Ovary (tissue), 7 donors: ENCODE measurements at regions not wholly inside any gene's neighbourhood (a gene's known extent, or its start where the extent isn't known, plus 50 kb on each side); places are given as distances from the start of the nearest gene placed in this dataset.

Experiments
- DNase-seq, 5 donors: peaks; one replicate each; pipeline ENCODE4 v3.0.0-alpha.2; 2019 to 2020
- H3K27ac ChIP-seq, 2 donors: fragments of 200-600 bp; one replicate each; pipeline versions ENCODE4 v1.5.1 to v1.8.0; 2019 to 2022
- H3K27me3 ChIP-seq: fragments of 200-600 bp; one replicate; pipeline ENCODE4 v1.8.0; 2022
- H3K36me3 ChIP-seq: fragments of 200-600 bp; sonication (generic); one replicate; pipeline ENCODE4 v1.5.1; 2019
- H3K4me1 ChIP-seq: one replicate; pipeline ENCODE4 v1.8.1; 2013; ENCODE audit warnings: mild to moderate bottlenecking, moderate library complexity; ENCODE audit not compliant: insufficient read depth
- H3K4me3 ChIP-seq: fragments of 200-600 bp; sonication (generic); one replicate; pipeline ENCODE4 v1.5.1; 2017
- H3K9me3 ChIP-seq, 2 donors: fragments of 200-600 bp in 1 of 2; sonication (generic) in 1 of 2; one replicate each; pipeline versions ENCODE4 v1.5.1 to v1.8.1; 2013 to 2019; ENCODE audit warnings: mild to moderate bottlenecking in 1 of 2, moderate library complexity in 1 of 2
- CTCF ChIP-seq, 3 donors: fragments of 450-650 bp in 2 of 3; fragments of 200-600 bp in 1 of 3; IDR thresholded peaks; one replicate each; pipeline versions ENCODE4 v1.5.1 to v1.8.0; 2016 to 2022; ENCODE audit warnings: antibody characterized with exemption in 3 of 3, mild to moderate bottlenecking in 1 of 3
- EP300 ChIP-seq: sonication (generic); formaldehyde crosslinking; IDR thresholded peaks from one replicate; pipeline ENCODE4 v1.6.1; 2017; ENCODE audit warnings: antibody characterized with exemption
- POLR2A ChIP-seq: fragments of 450-650 bp; IDR thresholded peaks from one replicate; pipeline ENCODE4 v1.6.1; 2017; ENCODE audit warnings: antibody characterized with exemption, mild to moderate bottlenecking, moderate library complexity
- WGBS, 3 donors: extraction: QIAGEN DNeasy Blood & Tissue Kit in 1 of 3; methylation state at CpG; one replicate each; pipeline versions ENCODE4 v1.1.5 to v1.1.7; 2013 to 2017; 5-methylcytosine and 5-hydroxymethylcytosine counted together
- intact Hi-C, 4 donors: fragments of 100-400 bp; cut with DNase I; formaldehyde crosslinking; loops; one replicate each; pipeline versions ENCODE4 v1.11.0 to v1.15.1; 2022 to 2023
- donor health status: DM: no; HTN: no; CAD: no; lungs with moderate emphysema.
- donor health status: DM: no; HTN: no; CAD: no.
- donor health status: Bipolar disorder and iron deficiency.
- donor health status: DM: no; HTN: no; CAD: no.
- donor health status: DM: yes; HTN: yes; CAD: no.

GRCh38 chr2:17427401-17427800 lies 90.8 kb downstream of the RAD51AP2 start:
- no peaks in the 10 kb centered on the region for H3K36me3 ChIP-seq
- intact Hi-C loops, result no loop called here
- WGBS, 3 donors, result 68 to 80% (median 71%) methylated on average over 1 of the region's 1 CpG

GRCh38 chr2:17426743-17427142 lies 91.5 kb downstream of the RAD51AP2 start:
- Histone ChIP-seq H3K4me3 (no peak overlapping the region), H3K27ac (no peak overlapping the region), H3K4me1 (no peaks in the 10 kb centered on the region), H3K27me3 (no peaks in the 10 kb centered on the region), H3K9me3 (no peaks in the 10 kb centered on the region), H3K36me3 (no peaks in the 10 kb centered on the region)
- intact Hi-C loops, result no loop called here
- no peak for DNase-seq
- TF ChIP-seq POLR2A, result no peak
- WGBS, 3 donors, result 25 to 35% (median 31%) methylated on average over 1 of the region's 1 CpG

More at GRCh38 chr2:17427401-17427800, 90.8 kb downstream of the RAD51AP2 start:
- Histone ChIP-seq H3K4me3 (no peak overlapping the region), H3K27ac (no peak overlapping the region), H3K9me3 (no peaks in the 10 kb centered on the region), H3K27me3 (no peaks in the 10 kb centered on the region), H3K4me1 (no peaks in the 10 kb centered on the region)
- TF ChIP-seq EP300, result no peak
- TF ChIP-seq CTCF (IDR thresholded peaks at IDR 0.05), result no peak
- TF ChIP-seq POLR2A, result no peak
- no peak for DNase-seq

- no peaks in the 10 kb centered on the region for H3K27me3 ChIP-seq
- no peak overlapping the region for H3K4me3 ChIP-seq
- no peak for DNase-seq
- H3K9me3 ChIP-seq, result no peaks in the 10 kb centered on the region
- intact Hi-C loops, result no loop called here
- H3K27ac ChIP-seq, result no peak overlapping the region
- no peaks in the 10 kb centered on the region for H3K36me3 ChIP-seq
- no peak for TF ChIP-seq EP300
- no peak for TF ChIP-seq CTCF (IDR thresholded peaks at IDR 0.05)
- no peak for TF ChIP-seq POLR2A
- no peaks in the 10 kb centered on the region for H3K4me1 ChIP-seq
Measured at GRCh38 chr2:17422061-17422460, 96.2 kb downstream of the RAD51AP2 start.

GRCh38 chr2:17416884-17417391 lies 101.3 kb downstream of the RAD51AP2 start:
- Histone ChIP-seq H3K9me3 (no peaks in the 10 kb centered on the region), H3K4me1 (no peaks in the 10 kb centered on the region), H3K27ac (no peak overlapping the region), H3K36me3 (no peaks in the 10 kb centered on the region), H3K27me3 (no peaks in the 10 kb centered on the region), H3K4me3 (no peak overlapping the region)
- intact Hi-C loops, result loop anchor here in 1 of 4 donors (10.0 kb wide), 1 partner anchor 678 kb away; no protein-coding TSS in a partner anchor
- DNase-seq, result no peak
- TF ChIP-seq POLR2A (no peak), EP300 (no peak), CTCF (IDR thresholded peaks at IDR 0.05) (no peak)
- WGBS, 3 donors, result 73 to 74% (median 73%) methylated on average over 3 of the region's 3 CpGs

GRCh38 chr2:17413036-17413435 lies 105.2 kb downstream of the RAD51AP2 start:
- no peak for TF ChIP-seq EP300
- TF ChIP-seq CTCF (IDR thresholded peaks at IDR 0.05), result no peak
- TF ChIP-seq POLR2A, result no peak
- intact Hi-C loops, result loop anchor here in 1 of 4 donors (10.0 kb wide), 1 partner anchor 682 kb away; no protein-coding TSS in a partner anchor
- Histone ChIP-seq H3K27me3 (no peaks in the 10 kb centered on the region), H3K4me3 (no peak overlapping the region), H3K9me3 (no peaks in the 10 kb centered on the region), H3K4me1 (no peaks in the 10 kb centered on the region), H3K36me3 (no peaks in the 10 kb centered on the region), H3K27ac (no peak overlapping the region)
- WGBS, 3 donors, result 68 to 74% (median 73%) methylated on average over 1 of the region's 1 CpG
- no peak for DNase-seq
